ENCODE measurements at regions not wholly inside any gene's neighbourhood (a gene's known extent, or its start where the extent isn't known, plus 50 kb on each side); places are given as distances from the start of the nearest gene placed in this dataset.

- TF ChIP-seq CTCF (IDR thresholded peaks at IDR 0.05; ENCODE audit: unreplicated experiment): no peak
- Mint-ChIP-seq H3K36me3 (ENCODE audit: low read depth, unreplicated experiment) (no peaks in the 10 kb centered on the region), H3K27ac (ENCODE audit: unreplicated experiment) (no peak overlapping the region), H3K4me1 (ENCODE audit: unreplicated experiment) (no peaks in the 10 kb centered on the region), H3K27me3 (ENCODE audit: unreplicated experiment) (no peaks in the 10 kb centered on the region), H3K9me3 (ENCODE audit: unreplicated experiment) (no peaks in the 10 kb centered on the region), H3K4me3 (ENCODE audit: unreplicated experiment) (no peak overlapping the region)
- no peak for DNase-seq (ENCODE audit: low spot score)
These were observed 236.1 kb upstream of the USP25 start for GRCh38 chr21:15493646-15494045.

GRCh38 chr21:15494481-15494880 is 235.3 kb upstream of the USP25 start:
- Mint-ChIP-seq H3K4me3 (ENCODE audit: unreplicated experiment) (no peak overlapping the region), H3K4me1 (ENCODE audit: unreplicated experiment) (no peaks in the 10 kb centered on the region), H3K27me3 (ENCODE audit: unreplicated experiment) (no peaks in the 10 kb centered on the region), H3K27ac (ENCODE audit: unreplicated experiment) (no peak overlapping the region), H3K36me3 (ENCODE audit: low read depth, unreplicated experiment) (no peaks in the 10 kb centered on the region), H3K9me3 (ENCODE audit: unreplicated experiment) (no peaks in the 10 kb centered on the region)
- TF ChIP-seq CTCF (IDR thresholded peaks at IDR 0.05; ENCODE audit: unreplicated experiment): no peak
- DNase-seq (ENCODE audit: low spot score): no peak

- Mint-ChIP-seq H3K4me1 (ENCODE audit: unreplicated experiment) (no peaks in the 10 kb centered on the region), H3K36me3 (ENCODE audit: low read depth, unreplicated experiment) (no peaks in the 10 kb centered on the region), H3K27me3 (ENCODE audit: unreplicated experiment) (no peaks in the 10 kb centered on the region), H3K4me3 (ENCODE audit: unreplicated experiment) (no peak overlapping the region), H3K27ac (ENCODE audit: unreplicated experiment) (no peak overlapping the region), H3K9me3 (ENCODE audit: unreplicated experiment) (no peaks in the 10 kb centered on the region)
- no peak for DNase-seq (ENCODE audit: low spot score)
- no peak for TF ChIP-seq CTCF (IDR thresholded peaks at IDR 0.05; ENCODE audit: unreplicated experiment)
These were observed 233.8 kb upstream of the USP25 start for GRCh38 chr21:15495965-15496364.

GRCh38 chr21:15496911-15497310 is 232.9 kb upstream of the USP25 start:
- no peak for TF ChIP-seq CTCF (IDR thresholded peaks at IDR 0.05; ENCODE audit: unreplicated experiment)
- no peak overlapping the region for H3K4me3 Mint-ChIP-seq (ENCODE audit: unreplicated experiment)
- H3K9me3 Mint-ChIP-seq (ENCODE audit: unreplicated experiment): no peaks in the 10 kb centered on the region
- H3K27me3 Mint-ChIP-seq (ENCODE audit: unreplicated experiment): no peaks in the 10 kb centered on the region
- DNase-seq (ENCODE audit: low spot score): no peak
- H3K36me3 Mint-ChIP-seq (ENCODE audit: low read depth, unreplicated experiment): no peaks in the 10 kb centered on the region
- no peaks in the 10 kb centered on the region for H3K4me1 Mint-ChIP-seq (ENCODE audit: unreplicated experiment)
- H3K27ac Mint-ChIP-seq (ENCODE audit: unreplicated experiment): no peak overlapping the region

GRCh38 chr21:15498455-15498854 is 231.3 kb upstream of the USP25 start:
- no peak for DNase-seq (ENCODE audit: low spot score)
- Mint-ChIP-seq H3K4me1 (ENCODE audit: unreplicated experiment) (no peaks in the 10 kb centered on the region), H3K9me3 (ENCODE audit: unreplicated experiment) (no peaks in the 10 kb centered on the region), H3K27me3 (ENCODE audit: unreplicated experiment) (no peaks in the 10 kb centered on the region), H3K27ac (ENCODE audit: unreplicated experiment) (no peak overlapping the region), H3K36me3 (ENCODE audit: low read depth, unreplicated experiment) (no peaks in the 10 kb centered on the region), H3K4me3 (ENCODE audit: unreplicated experiment) (no peak overlapping the region)
- TF ChIP-seq CTCF (IDR thresholded peaks at IDR 0.05; ENCODE audit: unreplicated experiment): no peak

Data from endothelial cell (in vitro differentiated cells).